Astrocyte (in vitro differentiated cells and primary cell): ENCODE measurements at regions not wholly inside any gene's neighbourhood (a gene's known extent, or its start where the extent isn't known, plus 50 kb on each side); places are given as distances from the start of the nearest gene placed in this dataset.

Experiments used
- DNase-seq: peaks from one replicate; pipeline ENCODE4 v3.0.0-alpha.2; 2010; ENCODE audit warnings: low read depth
- FAIRE-seq: peaks from 2 replicates; lab custom pipeline; 2011; peaks lifted over from hg19 to GRCh38; lab: Jason Lieb, UNC
- H2AFZ ChIP-seq: 2 replicates; pipeline ENCODE4 v1.6.0; 2012; ENCODE audit warnings: low read depth, low read length, inconsistent platforms
- H3K27ac ChIP-seq: 2 replicates; pipeline ENCODE4 v1.5.1; 2011; ENCODE audit warnings: low read depth, low read length, inconsistent platforms
- H3K27me3 ChIP-seq: 2 replicates; pipeline ENCODE4 v1.6.0; 2011; ENCODE audit warnings: low read length, inconsistent platforms; ENCODE audit not compliant: insufficient read depth
- H3K36me3 ChIP-seq: 2 replicates; pipeline ENCODE4 v1.5.1; 2011; ENCODE audit warnings: low read length, inconsistent platforms; ENCODE audit not compliant: insufficient read depth
- H3K4me1 ChIP-seq: 2 replicates; pipeline ENCODE4 v1.5.1; 2011; ENCODE audit warnings: low read length, inconsistent platforms; ENCODE audit not compliant: insufficient read depth
- H3K4me2 ChIP-seq: 2 replicates; pipeline ENCODE4 v1.6.0; 2012; ENCODE audit warnings: low read length, inconsistent platforms
- H3K4me3 ChIP-seq: 2 replicates; pipeline ENCODE4 v1.5.1; 2011; ENCODE audit warnings: low read depth, mild to moderate bottlenecking, low read length, inconsistent platforms; ENCODE audit not compliant: insufficient read depth
- H3K79me2 ChIP-seq: 2 replicates; pipeline ENCODE4 v1.6.0; 2012; ENCODE audit warnings: mild to moderate bottlenecking, low read length, inconsistent platforms; ENCODE audit not compliant: insufficient read depth
- H3K9ac ChIP-seq: 2 replicates; pipeline ENCODE4 v1.6.0; 2012; ENCODE audit warnings: mild to moderate bottlenecking, low read length, inconsistent platforms
- H3K9me3 ChIP-seq: 2 replicates; pipeline ENCODE4 v1.5.1; 2012; ENCODE audit warnings: low read depth, mild to moderate bottlenecking, low read length, inconsistent platforms; ENCODE audit not compliant: insufficient read depth
- H4K20me1 ChIP-seq: 2 replicates; pipeline ENCODE4 v1.6.0; 2012; ENCODE audit warnings: low read length, inconsistent platforms; ENCODE audit not compliant: insufficient read depth
- H3K27ac Mint-ChIP-seq: one replicate; pipeline ENCODE4 v1.8.0; 2021; ENCODE audit warnings: mild to moderate bottlenecking, mixed read lengths; ENCODE audit not compliant: unreplicated experiment
- H3K27me3 Mint-ChIP-seq: one replicate; pipeline ENCODE4 v1.8.0; 2021; ENCODE audit warnings: low read depth, mixed read lengths; ENCODE audit not compliant: unreplicated experiment
- H3K36me3 Mint-ChIP-seq: one replicate; pipeline ENCODE4 v1.8.0; 2021; ENCODE audit warnings: low read depth, mixed read lengths; ENCODE audit not compliant: unreplicated experiment
- H3K4me1 Mint-ChIP-seq: one replicate; pipeline ENCODE4 v1.8.0; 2021; ENCODE audit warnings: low read depth, mixed read lengths; ENCODE audit not compliant: unreplicated experiment
- H3K4me3 Mint-ChIP-seq: one replicate; pipeline ENCODE4 v1.8.0; 2021; ENCODE audit warnings: mild to moderate bottlenecking, moderate library complexity, mixed read lengths; ENCODE audit not compliant: unreplicated experiment
- H3K9me3 Mint-ChIP-seq: one replicate; pipeline ENCODE4 v1.8.0; 2021; ENCODE audit warnings: mild to moderate bottlenecking, mixed read lengths; ENCODE audit not compliant: unreplicated experiment
- EZH2 ChIP-seq: IDR thresholded peaks from 2 replicates; pipeline ENCODE4 v1.6.1; 2012; ENCODE audit warnings: mild to moderate bottlenecking, low read length, inconsistent platforms; ENCODE audit not compliant: insufficient read depth
- TF ChIP-seq, protein P1 (sequence below): IDR thresholded peaks from 2 replicates; pipeline ENCODE4 v1.5.1; 2011; ENCODE audit warnings: low read depth, mild to moderate bottlenecking, inconsistent platforms, low read length, moderate library complexity; ENCODE audit not compliant: insufficient read depth

DNA sequence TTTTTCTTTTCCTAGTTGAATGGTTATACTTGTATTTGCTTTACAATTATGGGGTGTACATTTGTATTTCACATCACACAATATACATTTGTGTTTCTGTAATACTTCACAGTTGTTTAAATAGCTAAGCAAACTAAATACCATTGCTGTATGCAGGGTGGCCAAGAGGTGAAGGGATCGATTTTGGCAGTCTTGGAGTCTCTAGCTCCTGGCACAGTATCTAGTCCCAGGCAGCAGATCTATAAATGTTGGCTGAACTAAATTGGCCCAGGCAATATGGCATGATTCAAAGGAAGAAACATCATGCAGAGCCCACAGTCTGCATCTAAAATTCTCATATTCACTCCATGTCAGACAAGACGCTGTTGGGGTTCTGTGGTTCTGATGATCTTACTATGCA is 110.1 kb upstream of the GPBP1 start:
- no peak overlapping the region for H2AFZ ChIP-seq
- H3K4me1 ChIP-seq = no peaks in the 10 kb centered on the region
- no peak overlapping the region for H3K4me3 ChIP-seq
- Mint-ChIP-seq H3K27me3 (no peaks in the 10 kb centered on the region), H3K4me3 (no peak overlapping the region), H3K4me1 (peaks cover 10% of the 10 kb centered on the region), H3K36me3 (no peaks in the 10 kb centered on the region), H3K9me3 (peaks cover 2% of the 10 kb centered on the region), H3K27ac (no peak overlapping the region)
- no peak overlapping the region for H3K27ac ChIP-seq
- no peaks in the 10 kb centered on the region for H3K27me3 ChIP-seq
- no peaks in the 10 kb centered on the region for H4K20me1 ChIP-seq
- H3K36me3 ChIP-seq = no peaks in the 10 kb centered on the region
- H3K9me3 ChIP-seq = no peaks in the 10 kb centered on the region
- no peaks in the 10 kb centered on the region for H3K79me2 ChIP-seq
- DNase-seq (no peak), FAIRE-seq (no peak)
- H3K4me2 ChIP-seq = no peak overlapping the region
- no peak overlapping the region for H3K9ac ChIP-seq
- TF ChIP-seq, protein P1, sequence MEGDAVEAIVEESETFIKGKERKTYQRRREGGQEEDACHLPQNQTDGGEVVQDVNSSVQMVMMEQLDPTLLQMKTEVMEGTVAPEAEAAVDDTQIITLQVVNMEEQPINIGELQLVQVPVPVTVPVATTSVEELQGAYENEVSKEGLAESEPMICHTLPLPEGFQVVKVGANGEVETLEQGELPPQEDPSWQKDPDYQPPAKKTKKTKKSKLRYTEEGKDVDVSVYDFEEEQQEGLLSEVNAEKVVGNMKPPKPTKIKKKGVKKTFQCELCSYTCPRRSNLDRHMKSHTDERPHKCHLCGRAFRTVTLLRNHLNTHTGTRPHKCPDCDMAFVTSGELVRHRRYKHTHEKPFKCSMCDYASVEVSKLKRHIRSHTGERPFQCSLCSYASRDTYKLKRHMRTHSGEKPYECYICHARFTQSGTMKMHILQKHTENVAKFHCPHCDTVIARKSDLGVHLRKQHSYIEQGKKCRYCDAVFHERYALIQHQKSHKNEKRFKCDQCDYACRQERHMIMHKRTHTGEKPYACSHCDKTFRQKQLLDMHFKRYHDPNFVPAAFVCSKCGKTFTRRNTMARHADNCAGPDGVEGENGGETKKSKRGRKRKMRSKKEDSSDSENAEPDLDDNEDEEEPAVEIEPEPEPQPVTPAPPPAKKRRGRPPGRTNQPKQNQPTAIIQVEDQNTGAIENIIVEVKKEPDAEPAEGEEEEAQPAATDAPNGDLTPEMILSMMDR = no peak
- no peak for TF ChIP-seq EZH2

DNA sequence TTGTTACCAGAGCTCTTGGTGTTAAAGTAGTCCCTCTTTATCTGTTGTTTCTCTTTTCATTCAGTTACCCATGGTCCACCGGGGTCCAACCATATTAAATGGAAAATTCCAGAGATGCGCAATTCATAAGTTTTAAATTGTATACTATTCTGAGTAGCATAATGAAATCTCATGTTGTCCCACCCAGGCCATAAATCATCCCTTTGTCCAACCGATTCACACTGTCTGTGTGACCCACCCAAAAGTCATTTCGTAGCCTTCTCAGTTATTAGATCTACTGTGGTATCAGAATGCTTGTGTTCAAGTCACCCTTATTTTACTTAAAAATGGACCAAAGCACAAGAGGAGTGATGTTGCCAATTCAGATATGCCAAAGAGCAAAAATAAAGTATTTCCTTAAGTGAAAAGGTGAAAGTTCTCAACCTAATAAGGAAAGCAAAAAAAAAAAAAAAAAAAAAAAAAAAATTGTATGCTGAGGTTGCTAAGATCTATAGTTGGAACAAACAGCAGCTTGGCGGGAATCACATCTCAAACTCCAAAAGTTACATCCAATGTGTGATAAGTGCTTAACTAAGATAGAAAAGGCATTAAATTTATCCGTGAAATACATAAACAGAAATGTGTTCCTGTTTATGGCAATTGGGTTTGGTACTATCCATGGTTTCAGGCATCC is 106.8 kb upstream of the GPBP1 start:
- Mint-ChIP-seq H3K27me3 (no peaks in the 10 kb centered on the region), H3K4me3 (no peak overlapping the region), H3K4me1 (peaks cover 11% of the 10 kb centered on the region), H3K27ac (peak overlapping the region; percentile 75), H3K9me3 (peaks cover 12% of the 10 kb centered on the region), H3K36me3 (no peaks in the 10 kb centered on the region)
- DNase-seq = no peak
- Histone ChIP-seq H4K20me1 (no peaks in the 10 kb centered on the region), H3K79me2 (no peaks in the 10 kb centered on the region), H3K27me3 (no peaks in the 10 kb centered on the region), H2AFZ (no peak overlapping the region), H3K27ac (no peak overlapping the region), H3K4me2 (no peak overlapping the region), H3K4me1 (no peaks in the 10 kb centered on the region), H3K36me3 (no peaks in the 10 kb centered on the region), H3K9ac (no peak overlapping the region), H3K9me3 (no peaks in the 10 kb centered on the region), H3K4me3 (no peak overlapping the region)
- no peak for FAIRE-seq
- TF ChIP-seq, protein P1 = no peak
- TF ChIP-seq EZH2 = no peak

DNA sequence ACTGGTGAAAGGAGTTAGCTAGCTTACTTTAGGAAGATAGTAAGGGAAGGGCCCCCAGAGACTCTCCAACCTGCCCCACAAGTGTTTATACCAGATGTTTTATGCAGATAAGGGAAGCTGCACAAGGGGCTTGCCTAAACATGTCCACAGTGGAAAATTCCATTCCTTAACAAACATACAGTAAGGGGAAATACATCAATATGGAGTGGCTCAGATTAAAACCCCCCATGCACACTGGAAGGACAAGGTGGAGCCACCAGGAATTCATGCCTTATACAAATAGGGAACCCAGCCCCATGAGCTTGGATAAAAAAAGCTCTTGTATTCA is 106.3 kb upstream of the GPBP1 start:
- Mint-ChIP-seq H3K9me3 (peaks cover 12% of the 10 kb centered on the region), H3K4me3 (no peak overlapping the region), H3K36me3 (no peaks in the 10 kb centered on the region), H3K4me1 (peaks cover 15% of the 10 kb centered on the region), H3K27me3 (no peaks in the 10 kb centered on the region), H3K27ac (peak overlapping the region; percentile 75)
- peak; percentile 8 for DNase-seq
- no peak overlapping the region for H3K4me2 ChIP-seq
- no peak overlapping the region for H3K4me3 ChIP-seq
- no peak overlapping the region for H2AFZ ChIP-seq
- FAIRE-seq = no peak
- no peak overlapping the region for H3K27ac ChIP-seq
- no peak overlapping the region for H3K9ac ChIP-seq
- H4K20me1 ChIP-seq = no peaks in the 10 kb centered on the region
- H3K27me3 ChIP-seq = no peaks in the 10 kb centered on the region
- H3K79me2 ChIP-seq = no peaks in the 10 kb centered on the region
- H3K4me1 ChIP-seq = no peaks in the 10 kb centered on the region
- TF ChIP-seq EZH2 = no peak
- TF ChIP-seq, protein P1 = no peak
- H3K36me3 ChIP-seq = no peaks in the 10 kb centered on the region
- H3K9me3 ChIP-seq = no peaks in the 10 kb centered on the region
